Lung (tissue), 11 donors: ENCODE measurements at regions not wholly inside any gene's neighbourhood (a gene's known extent, or its start where the extent isn't known, plus 50 kb on each side); places are given as distances from the start of the nearest gene placed in this dataset.

Source experiments
- ATAC-seq: fragments of 200-7000 bp; cut with Tn5 transposase; one replicate; pipeline ENCODE4 v1.9.1; 2020; ENCODE audit warnings: moderate number of reproducible peaks; ENCODE audit not compliant: insufficient read depth, low FRiP score
- DNase-seq, 3 donors: peaks; one replicate each; pipeline ENCODE4 v3.0.0-alpha.2; 2013 to 2017
- H3K27ac ChIP-seq, 2 donors: one replicate each; pipeline ENCODE4 v1.5.1; 2013; ENCODE audit warnings: mild to moderate bottlenecking in 2 of 2, moderate library complexity in 2 of 2, control low read depth in 1 of 2, inconsistent platforms in 1 of 2, low read depth in 1 of 2, low read length in 1 of 2
- H3K27me3 ChIP-seq, 3 donors: one replicate each; pipeline ENCODE4 v1.5.1; 2013; ENCODE audit warnings: low read length in 2 of 3; ENCODE audit not compliant: control insufficient read depth in 3 of 3, insufficient read depth in 3 of 3
- H3K36me3 ChIP-seq, 4 donors: one replicate each; pipeline ENCODE4 v1.5.1; 2013; ENCODE audit warnings: low read length in 4 of 4, mild to moderate bottlenecking in 1 of 4, moderate library complexity in 1 of 4; ENCODE audit not compliant: control insufficient read depth in 4 of 4, insufficient read depth in 4 of 4
- H3K4me1 ChIP-seq, 5 donors: one replicate each; pipeline ENCODE4 v1.5.1; 2013; ENCODE audit warnings: low read length in 5 of 5, mild to moderate bottlenecking in 2 of 5, moderate library complexity in 1 of 5; ENCODE audit not compliant: control insufficient read depth in 5 of 5, insufficient read depth in 5 of 5
- H3K4me3 ChIP-seq: one replicate; pipeline ENCODE4 v1.5.1; 2013; ENCODE audit warnings: mild to moderate bottlenecking, control low read depth, moderate library complexity
- H3K9ac ChIP-seq, 2 donors: one replicate each; pipeline ENCODE4 v1.5.1; 2013; ENCODE audit warnings: low read length in 2 of 2, control low read depth in 1 of 2; ENCODE audit not compliant: insufficient read depth in 1 of 2
- H3K9me3 ChIP-seq, 4 donors: one replicate each; pipeline ENCODE4 v1.5.1; 2013; ENCODE audit warnings: low read length in 3 of 4, mild to moderate bottlenecking in 1 of 4, moderate library complexity in 1 of 4; ENCODE audit not compliant: control insufficient read depth in 4 of 4, insufficient read depth in 3 of 4
- WGBS, 2 donors: extraction: QIAGEN DNeasy Blood & Tissue Kit; methylation state at CpG; one replicate each; pipeline ENCODE4 v1.1.7; 2013; 5-methylcytosine and 5-hydroxymethylcytosine counted together
- TF ChIP-seq, protein P1 (sequence below): IDR thresholded peaks from 2 replicates; pipeline ENCODE4 v1.5.1; 2012; ENCODE audit warnings: mild to moderate bottlenecking; ENCODE audit errors: control extremely low read depth, extremely low read depth
- donor health status: control.
- donor health status: control.
- donor health status: Bipolar disorder and iron deficiency.
- donor health status: healthy.
- donor health status: DM: yes; HTN: yes; CAD: no.

DNA sequence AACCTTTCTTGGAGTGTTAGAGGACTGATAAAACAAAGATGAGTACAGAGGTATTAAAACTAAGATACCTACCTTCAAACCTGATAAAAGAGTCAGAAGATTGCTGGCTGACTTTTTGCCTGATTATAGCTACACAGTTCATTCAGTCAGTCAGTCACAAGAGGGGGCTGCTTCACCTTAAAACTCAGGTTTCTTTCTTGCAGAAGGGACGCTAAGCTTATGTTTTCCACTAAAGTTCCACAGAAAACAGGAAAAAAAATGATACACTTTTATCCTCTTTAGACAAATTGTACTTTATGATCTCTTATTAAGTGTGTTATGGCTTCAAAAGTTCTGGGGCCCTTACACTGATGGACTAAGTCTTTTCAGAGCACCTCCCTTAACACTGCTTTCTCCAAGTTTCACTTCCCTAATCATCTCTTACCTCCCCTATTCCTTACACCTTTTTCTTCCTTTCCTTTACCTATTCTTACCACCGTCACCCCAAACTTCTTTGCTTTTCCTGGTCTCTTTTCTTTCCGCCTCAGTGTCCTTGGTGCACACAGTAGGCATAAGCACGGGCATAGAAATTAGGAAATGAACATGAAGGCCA lies 448.7 kb upstream of the OR4E1 start:
- Histone ChIP-seq H3K4me3 (no peak overlapping the region), H3K36me3 (no peaks in the 10 kb centered on the region), H3K9ac (no peak overlapping the region), H3K9me3 (no peaks in the 10 kb centered on the region), H3K27ac (no peak overlapping the region), H3K27me3 (no peaks in the 10 kb centered on the region), H3K4me1 (peaks cover 0 to 8% (median 0%) of the 10 kb centered on the region in 5 donors)
- WGBS, 2 donors, result 53 to 63% methylated on average over 4 of the region's 4 CpGs
- TF ChIP-seq, protein P1, sequence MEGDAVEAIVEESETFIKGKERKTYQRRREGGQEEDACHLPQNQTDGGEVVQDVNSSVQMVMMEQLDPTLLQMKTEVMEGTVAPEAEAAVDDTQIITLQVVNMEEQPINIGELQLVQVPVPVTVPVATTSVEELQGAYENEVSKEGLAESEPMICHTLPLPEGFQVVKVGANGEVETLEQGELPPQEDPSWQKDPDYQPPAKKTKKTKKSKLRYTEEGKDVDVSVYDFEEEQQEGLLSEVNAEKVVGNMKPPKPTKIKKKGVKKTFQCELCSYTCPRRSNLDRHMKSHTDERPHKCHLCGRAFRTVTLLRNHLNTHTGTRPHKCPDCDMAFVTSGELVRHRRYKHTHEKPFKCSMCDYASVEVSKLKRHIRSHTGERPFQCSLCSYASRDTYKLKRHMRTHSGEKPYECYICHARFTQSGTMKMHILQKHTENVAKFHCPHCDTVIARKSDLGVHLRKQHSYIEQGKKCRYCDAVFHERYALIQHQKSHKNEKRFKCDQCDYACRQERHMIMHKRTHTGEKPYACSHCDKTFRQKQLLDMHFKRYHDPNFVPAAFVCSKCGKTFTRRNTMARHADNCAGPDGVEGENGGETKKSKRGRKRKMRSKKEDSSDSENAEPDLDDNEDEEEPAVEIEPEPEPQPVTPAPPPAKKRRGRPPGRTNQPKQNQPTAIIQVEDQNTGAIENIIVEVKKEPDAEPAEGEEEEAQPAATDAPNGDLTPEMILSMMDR, result no peak
- no peak for ATAC-seq
- no peak for DNase-seq

GRCh38 chr14:22118899-22119477 lies 445.4 kb upstream of the OR4E1 start:
- Histone ChIP-seq H3K27ac (no peak overlapping the region), H3K9me3 (no peaks in the 10 kb centered on the region), H3K4me1 (peaks cover 0 to 8% (median 0%) of the 10 kb centered on the region in 5 donors), H3K36me3 (no peaks in the 10 kb centered on the region), H3K9ac (no peak overlapping the region), H3K27me3 (no peaks in the 10 kb centered on the region), H3K4me3 (no peak overlapping the region)
- TF ChIP-seq, protein P1, result no peak
- ATAC-seq (no peak), DNase-seq (peak; percentile 82 to 94 (median 93))
- WGBS, 2 donors, result 70 to 84% methylated on average over 3 of the region's 3 CpGs

DNA sequence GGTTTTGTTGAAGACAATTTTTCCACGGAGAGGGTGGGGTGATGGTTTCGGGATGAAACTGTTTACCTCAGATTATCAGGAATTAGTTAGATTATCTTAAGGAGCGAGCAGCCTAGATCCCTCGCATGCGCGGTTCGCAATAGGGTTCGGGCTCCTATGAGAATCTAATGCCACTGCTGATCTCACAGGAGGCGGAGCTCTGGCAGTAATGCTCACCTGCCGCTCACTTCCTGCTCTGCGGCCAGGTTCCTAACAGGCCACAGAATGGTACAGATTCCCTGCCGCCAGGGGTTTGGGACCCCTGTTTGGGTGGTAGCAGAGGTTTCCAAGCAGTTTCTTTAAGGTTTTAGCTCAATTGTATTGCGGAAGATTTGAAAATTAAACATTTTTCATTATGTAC lies 439.8 kb upstream of the OR4E1 start:
- no peaks in the 10 kb centered on the region for H3K36me3 ChIP-seq
- H3K9ac ChIP-seq, result no peak overlapping the region
- no peak for ATAC-seq
- H3K27ac ChIP-seq, result no peak overlapping the region
- no peak for DNase-seq
- H3K27me3 ChIP-seq, result peaks cover 0 to 4% (median 2%) of the 10 kb centered on the region in 3 donors
- TF ChIP-seq, protein P1, result no peak
- H3K4me3 ChIP-seq, result no peak overlapping the region
- WGBS, 2 donors, result 90 to 93% methylated on average over 13 of the region's 13 CpGs
- H3K4me1 ChIP-seq, result peaks cover 0 to 5% (median 0%) of the 10 kb centered on the region in 5 donors
- H3K9me3 ChIP-seq, result no peaks in the 10 kb centered on the region
